Ascending aorta (tissue), 2 donors: ENCODE measurements at regions not wholly inside any gene's neighbourhood (a gene's known extent, or its start where the extent isn't known, plus 50 kb on each side); places are given as distances from the start of the nearest gene placed in this dataset.

Experiments used
- DNase-seq, 2 donors: peaks; one replicate each; pipeline ENCODE4 v3.0.0-alpha.2; 2019; ENCODE audit warnings: low spot score in 2 of 2
- H3K27ac ChIP-seq, 2 donors: fragments of 200-600 bp; sonication (generic); one replicate each; pipeline ENCODE4 v1.5.1; 2016 to 2017; ENCODE audit warnings: mild to moderate bottlenecking in 1 of 2
- H3K27me3 ChIP-seq: fragments of 200-600 bp; sonication (generic); one replicate; pipeline ENCODE4 v1.5.1; 2017
- H3K36me3 ChIP-seq, 2 donors: fragments of 200-600 bp; sonication (generic); one replicate each; pipeline ENCODE4 v1.5.1; 2016
- H3K4me1 ChIP-seq, 2 donors: fragments of 200-600 bp; sonication (generic); one replicate each; pipeline ENCODE4 v1.5.1; 2016 to 2017; ENCODE audit warnings: mild to moderate bottlenecking in 1 of 2
- H3K4me3 ChIP-seq, 2 donors: fragments of 200-600 bp; sonication (generic); one replicate each; pipeline ENCODE4 v1.5.1; 2016 to 2017; ENCODE audit warnings: mild to moderate bottlenecking in 1 of 2
- H3K9me3 ChIP-seq, 2 donors: fragments of 200-600 bp; sonication (generic); one replicate each; pipeline ENCODE4 v1.5.1; 2016
- CTCF ChIP-seq, 3 experiments: fragments of 200-600 bp in 2 of 3; fragments of 450-650 bp in 1 of 3; sonication (generic) in 2 of 3; IDR thresholded peaks; one replicate each; pipeline ENCODE4 v1.5.1; 2016 to 2019; ENCODE audit warnings: antibody characterized with exemption in 3 of 3, mild to moderate bottlenecking in 1 of 3, moderate library complexity in 1 of 3
- intact Hi-C: fragments of 100-400 bp; cut with DNase I; formaldehyde crosslinking; loops from one replicate; pipeline ENCODE4 v1.15.1; 2023

DNA sequence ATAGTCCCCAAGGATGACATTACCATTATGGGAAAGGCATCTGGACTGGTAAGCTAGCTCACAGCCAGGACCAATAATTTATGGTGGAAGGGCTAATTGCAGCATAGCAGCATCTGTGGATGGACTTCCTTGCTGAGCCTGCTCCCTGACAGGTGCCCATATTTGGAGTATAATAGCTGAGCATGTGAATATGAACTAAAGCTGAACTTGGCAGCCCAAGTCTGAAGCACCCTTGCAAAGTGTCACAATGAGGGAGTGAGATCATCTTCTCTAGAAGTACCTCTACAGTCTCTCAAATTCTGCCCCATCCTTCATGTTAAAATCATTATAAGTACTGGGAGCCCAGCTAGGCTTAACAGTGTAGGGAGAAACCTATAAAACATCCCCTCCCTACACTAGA, 128.2 kb upstream of the INPP4B start:
- no peaks in the 10 kb centered on the region for H3K36me3 ChIP-seq
- no peak for DNase-seq
- no peaks in the 10 kb centered on the region for H3K4me1 ChIP-seq
- H3K9me3 ChIP-seq = no peaks in the 10 kb centered on the region
- no peak overlapping the region for H3K4me3 ChIP-seq
- intact Hi-C loops = no loop called here
- no peaks in the 10 kb centered on the region for H3K27me3 ChIP-seq
- H3K27ac ChIP-seq = no peak overlapping the region
- TF ChIP-seq CTCF (IDR thresholded peaks at IDR 0.05) = no peak

DNA sequence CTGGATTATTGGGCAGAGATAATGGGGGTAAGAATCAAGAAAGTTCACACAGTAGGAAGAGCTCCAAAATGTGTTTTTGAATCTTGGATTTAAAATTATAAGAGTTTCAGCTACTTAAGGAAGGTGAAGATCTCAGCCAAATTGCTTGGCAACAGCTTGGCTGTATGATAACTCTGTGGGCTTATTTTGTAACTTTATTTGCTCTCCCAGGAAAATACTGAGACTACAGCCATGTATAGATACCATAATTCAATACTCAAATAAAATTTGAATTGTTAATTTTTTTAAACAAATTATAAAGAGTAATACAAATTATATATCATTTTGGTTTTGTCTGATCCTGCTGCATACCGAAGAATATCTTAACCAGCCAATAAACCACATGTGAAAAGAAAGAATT, 129.5 kb upstream of the INPP4B start:
- no peak for DNase-seq

GRCh38 chr4:142976482-142976881, 130.4 kb upstream of the INPP4B start:
- intact Hi-C loops = no loop called here
- Histone ChIP-seq H3K4me1 (no peaks in the 10 kb centered on the region), H3K27me3 (no peaks in the 10 kb centered on the region), H3K4me3 (no peak overlapping the region), H3K9me3 (no peaks in the 10 kb centered on the region), H3K27ac (no peak overlapping the region), H3K36me3 (no peaks in the 10 kb centered on the region)
- TF ChIP-seq CTCF (IDR thresholded peaks at IDR 0.05) = no peak
- DNase-seq = no peak

More for the DNA sequence above, 129.5 kb upstream of the INPP4B start:
- no peak overlapping the region for H3K27ac ChIP-seq
- H3K4me3 ChIP-seq = no peak overlapping the region
- TF ChIP-seq CTCF (IDR thresholded peaks at IDR 0.05) = no peak
- intact Hi-C loops = no loop called here
- no peaks in the 10 kb centered on the region for H3K4me1 ChIP-seq
- H3K36me3 ChIP-seq = no peaks in the 10 kb centered on the region
- no peaks in the 10 kb centered on the region for H3K9me3 ChIP-seq
- H3K27me3 ChIP-seq = no peaks in the 10 kb centered on the region

DNA sequence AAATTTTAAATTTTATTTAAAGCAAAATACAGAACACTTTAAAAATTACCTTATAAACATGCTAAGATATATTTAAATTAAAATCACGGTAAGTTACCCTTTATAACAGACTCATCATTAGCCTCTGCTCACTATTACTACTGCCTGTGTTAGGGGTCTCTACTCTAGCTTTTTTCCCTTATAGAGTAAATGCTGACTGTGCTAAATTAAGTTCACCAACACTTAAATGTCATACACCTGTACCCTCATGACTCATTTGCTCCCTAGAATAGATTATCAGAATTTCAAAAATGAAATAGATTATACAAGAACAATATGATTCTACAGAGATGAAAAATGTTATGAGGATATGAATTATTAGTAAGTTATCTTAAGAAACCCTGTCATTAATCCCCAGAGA, 131.1 kb upstream of the INPP4B start:
- no peak for DNase-seq
- Histone ChIP-seq H3K4me1 (no peaks in the 10 kb centered on the region), H3K27me3 (no peaks in the 10 kb centered on the region), H3K9me3 (no peaks in the 10 kb centered on the region), H3K27ac (no peak overlapping the region), H3K4me3 (no peak overlapping the region), H3K36me3 (no peaks in the 10 kb centered on the region)
- TF ChIP-seq CTCF (IDR thresholded peaks at IDR 0.05) = no peak
- intact Hi-C loops = no loop called here

GRCh38 chr4:142983065-142983464, 137.0 kb upstream of the INPP4B start:
- DNase-seq = no peak
- no peaks in the 10 kb centered on the region for H3K27me3 ChIP-seq
- no peak overlapping the region for H3K27ac ChIP-seq
- intact Hi-C loops = no loop called here
- no peak overlapping the region for H3K4me3 ChIP-seq
- H3K4me1 ChIP-seq = no peaks in the 10 kb centered on the region
- peaks cover 0 to 17% of the 10 kb centered on the region in 2 donors for H3K9me3 ChIP-seq
- TF ChIP-seq CTCF (IDR thresholded peaks at IDR 0.05) = no peak
- no peaks in the 10 kb centered on the region for H3K36me3 ChIP-seq

DNA sequence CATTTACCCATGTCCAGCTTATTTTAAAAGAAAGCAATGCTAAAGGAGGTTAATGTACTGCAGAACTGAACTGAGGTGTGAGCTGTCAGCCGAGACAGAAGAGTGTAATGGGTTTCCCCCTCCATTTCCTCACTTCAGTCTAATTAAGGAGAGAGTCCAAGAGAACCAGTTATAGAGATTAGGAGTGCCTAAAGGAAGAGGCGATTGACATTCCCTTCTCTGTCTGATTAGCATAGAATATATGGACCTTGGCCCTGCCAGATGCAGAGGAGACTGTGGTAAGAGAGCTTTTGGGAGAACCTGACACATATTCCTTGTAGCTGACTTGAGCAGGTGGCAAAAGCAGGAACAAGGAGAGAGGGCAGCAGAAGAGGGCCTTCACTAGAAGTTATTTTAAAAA, 137.5 kb upstream of the INPP4B start:
- TF ChIP-seq CTCF (IDR thresholded peaks at IDR 0.05) = no peak
- peaks cover 0 to 17% of the 10 kb centered on the region in 2 donors for H3K9me3 ChIP-seq
- no peak overlapping the region for H3K27ac ChIP-seq
- intact Hi-C loops = no loop called here
- no peaks in the 10 kb centered on the region for H3K4me1 ChIP-seq
- no peaks in the 10 kb centered on the region for H3K36me3 ChIP-seq
- no peak for DNase-seq
- no peaks in the 10 kb centered on the region for H3K27me3 ChIP-seq
- no peak overlapping the region for H3K4me3 ChIP-seq
